ENCODE measurements at regions not wholly inside any gene's neighbourhood (a gene's known extent, or its start where the extent isn't known, plus 50 kb on each side); places are given as distances from the start of the nearest gene placed in this dataset.

DNA sequence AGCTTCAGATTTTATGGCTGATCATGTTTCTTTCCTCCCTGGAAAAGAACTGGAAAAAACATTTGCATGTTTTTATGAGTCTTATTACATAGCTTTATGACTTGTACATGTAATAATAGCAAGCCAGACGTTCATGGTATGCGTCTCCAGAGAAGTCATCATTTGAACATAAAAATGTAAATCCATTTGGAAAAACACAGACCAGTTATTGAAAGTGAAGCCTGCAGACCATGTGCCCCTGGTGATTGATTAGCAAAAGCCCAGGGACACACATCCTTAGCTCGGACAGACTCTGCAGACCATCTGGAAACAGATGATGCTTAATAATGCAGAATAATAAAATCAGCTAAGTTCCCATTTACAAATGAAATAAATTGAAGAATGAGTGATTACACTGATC, 283.1 kb downstream of the TDRD15 start:
- H3K9me3 ChIP-seq (ENCODE audit: control insufficient read depth, low read length, poor library complexity, severe bottlenecking) = no peaks in the 10 kb centered on the region
- DNase-seq (no peak), ATAC-seq (no peak)
- Mint-ChIP-seq H3K27ac (no peak overlapping the region), H3K27me3 (no peaks in the 10 kb centered on the region), H3K36me3 (ENCODE audit: low read depth) (no peaks in the 10 kb centered on the region), H3K4me3 (no peak overlapping the region), H3K4me1 (no peaks in the 10 kb centered on the region)

DNA sequence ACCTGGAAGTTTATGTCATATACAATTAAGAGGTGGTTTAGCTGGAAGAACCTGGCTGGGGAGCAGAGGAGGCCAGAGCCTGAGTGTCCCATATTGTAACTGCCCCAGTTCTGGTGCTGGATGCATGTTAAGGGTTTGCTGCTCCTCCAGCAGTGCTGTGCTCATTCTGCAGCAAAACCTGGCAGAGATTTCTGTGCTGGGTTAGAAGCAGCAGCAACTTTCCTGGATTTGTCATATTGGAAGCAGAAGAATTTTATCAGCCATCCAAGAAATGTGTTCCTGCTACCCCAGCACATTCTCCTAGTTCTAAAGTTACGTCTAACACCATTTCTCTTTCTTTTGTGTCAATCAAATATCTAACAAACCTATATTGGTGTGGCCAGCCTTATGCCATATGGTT, 284.1 kb downstream of the TDRD15 start:
- Mint-ChIP-seq H3K27me3 (no peaks in the 10 kb centered on the region), H3K36me3 (ENCODE audit: low read depth) (no peaks in the 10 kb centered on the region), H3K27ac (no peak overlapping the region), H3K4me1 (no peaks in the 10 kb centered on the region), H3K4me3 (no peak overlapping the region)
- ATAC-seq = no peak
- H3K9me3 ChIP-seq (ENCODE audit: control insufficient read depth, low read length, poor library complexity, severe bottlenecking) = no peaks in the 10 kb centered on the region
- DNase-seq = no peak

DNA sequence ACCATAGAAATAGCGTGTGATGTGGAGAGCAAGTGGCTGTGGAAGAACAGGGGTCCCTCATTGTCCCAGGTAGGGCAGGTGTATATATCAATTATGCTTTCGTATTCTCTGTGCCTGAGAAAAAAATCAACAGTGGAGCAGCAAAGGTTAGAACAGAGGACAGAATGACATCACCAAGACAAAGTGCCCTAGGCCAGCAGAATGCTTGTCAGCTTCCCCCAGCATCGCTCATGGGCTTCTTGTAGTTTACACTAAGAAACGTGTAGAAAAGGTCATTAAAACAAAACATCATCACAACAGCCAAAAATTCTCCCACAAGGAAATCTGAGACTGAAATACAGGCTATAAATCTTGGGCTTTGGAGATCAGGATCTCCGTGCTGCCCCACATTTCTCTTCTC, 288.0 kb downstream of the TDRD15 start:
- Mint-ChIP-seq H3K4me3 (no peak overlapping the region), H3K27me3 (no peaks in the 10 kb centered on the region), H3K4me1 (no peaks in the 10 kb centered on the region), H3K27ac (no peak overlapping the region), H3K36me3 (ENCODE audit: low read depth) (no peaks in the 10 kb centered on the region)
- H3K9me3 ChIP-seq (ENCODE audit: control insufficient read depth, low read length, poor library complexity, severe bottlenecking) = no peaks in the 10 kb centered on the region
- DNase-seq (no peak), ATAC-seq (no peak)

DNA sequence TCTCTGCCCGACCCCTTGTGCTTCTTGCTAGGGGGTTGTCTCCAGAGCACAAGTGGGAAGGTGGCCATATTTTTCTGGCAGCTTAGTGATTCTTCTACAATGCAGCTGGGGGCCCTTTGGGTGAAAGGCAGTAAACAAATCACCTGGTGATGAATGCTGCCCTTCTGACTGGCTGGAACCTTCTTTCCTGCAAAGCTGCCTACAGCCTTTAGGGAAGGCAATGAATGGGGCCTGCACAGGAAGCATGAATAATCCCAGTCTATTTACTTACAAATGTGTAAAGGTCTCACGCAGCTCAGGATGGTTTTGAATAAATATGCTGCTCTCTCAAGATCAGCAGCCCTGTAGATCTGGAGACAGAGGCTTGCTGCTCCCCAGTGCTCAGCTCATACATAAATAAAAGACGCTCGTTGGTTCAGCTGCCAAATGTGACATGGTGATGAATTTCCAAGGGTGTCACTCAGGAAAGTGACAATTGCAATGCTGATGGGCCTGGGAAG, 289.2 kb downstream of the TDRD15 start:
- Mint-ChIP-seq H3K4me3 (no peak overlapping the region), H3K27ac (no peak overlapping the region), H3K4me1 (no peaks in the 10 kb centered on the region), H3K36me3 (ENCODE audit: low read depth) (no peaks in the 10 kb centered on the region), H3K27me3 (no peaks in the 10 kb centered on the region)
- no peaks in the 10 kb centered on the region for H3K9me3 ChIP-seq (ENCODE audit: control insufficient read depth, low read length, poor library complexity, severe bottlenecking)
- ATAC-seq (no peak), DNase-seq (no peak)

DNA sequence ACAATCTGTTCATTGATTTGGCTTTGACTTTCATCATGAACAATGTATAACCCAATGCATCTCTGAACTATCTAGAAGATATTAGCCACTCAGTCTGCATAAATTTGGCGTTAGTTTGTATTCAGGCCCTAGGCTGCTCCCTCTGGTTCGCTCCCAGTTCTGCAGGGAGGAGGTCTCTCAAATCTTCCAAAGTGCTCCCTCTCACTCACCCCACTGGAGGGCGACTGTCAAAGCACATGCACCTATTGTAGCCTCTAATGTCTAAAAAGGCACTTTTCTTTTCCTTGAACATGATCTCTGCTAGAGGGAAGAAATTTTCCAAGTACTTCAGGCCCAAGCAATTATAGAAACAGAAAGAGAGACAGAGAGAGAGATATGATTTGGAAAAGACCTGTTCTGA, 291.5 kb downstream of the TDRD15 start:
- Mint-ChIP-seq H3K27me3 (no peaks in the 10 kb centered on the region), H3K4me3 (no peak overlapping the region), H3K4me1 (no peaks in the 10 kb centered on the region), H3K36me3 (ENCODE audit: low read depth) (no peaks in the 10 kb centered on the region), H3K27ac (no peak overlapping the region)
- H3K9me3 ChIP-seq (ENCODE audit: control insufficient read depth, low read length, poor library complexity, severe bottlenecking) = no peaks in the 10 kb centered on the region
- DNase-seq = no peak
- no peak for ATAC-seq

DNA sequence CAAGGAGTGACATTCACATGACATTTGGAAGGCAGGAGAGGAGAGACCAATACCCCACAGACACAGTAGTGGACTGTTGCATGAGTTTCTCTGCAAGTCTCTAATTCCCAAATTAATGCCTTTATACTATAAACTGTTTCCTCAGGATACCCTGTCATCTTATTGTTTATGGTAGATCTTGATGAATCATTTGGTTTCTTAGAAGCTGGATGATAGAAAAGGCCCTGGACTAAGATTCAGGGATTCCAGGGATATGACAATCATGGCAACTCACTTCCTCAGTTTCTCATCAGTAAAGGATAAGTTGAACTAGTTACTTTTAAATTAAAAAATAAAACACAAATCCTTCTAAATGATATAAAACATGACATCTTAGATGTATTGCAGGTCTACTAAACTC, 292.5 kb downstream of the TDRD15 start:
- no peaks in the 10 kb centered on the region for H3K4me1 Mint-ChIP-seq
- DNase-seq (no peak), ATAC-seq (no peak)
- no peak overlapping the region for H3K27ac Mint-ChIP-seq
- no peaks in the 10 kb centered on the region for H3K36me3 Mint-ChIP-seq (ENCODE audit: low read depth)
- no peak overlapping the region for H3K4me3 Mint-ChIP-seq
- H3K27me3 Mint-ChIP-seq = no peaks in the 10 kb centered on the region
- no peaks in the 10 kb centered on the region for H3K9me3 ChIP-seq (ENCODE audit: control insufficient read depth, low read length, poor library complexity, severe bottlenecking)

DNA sequence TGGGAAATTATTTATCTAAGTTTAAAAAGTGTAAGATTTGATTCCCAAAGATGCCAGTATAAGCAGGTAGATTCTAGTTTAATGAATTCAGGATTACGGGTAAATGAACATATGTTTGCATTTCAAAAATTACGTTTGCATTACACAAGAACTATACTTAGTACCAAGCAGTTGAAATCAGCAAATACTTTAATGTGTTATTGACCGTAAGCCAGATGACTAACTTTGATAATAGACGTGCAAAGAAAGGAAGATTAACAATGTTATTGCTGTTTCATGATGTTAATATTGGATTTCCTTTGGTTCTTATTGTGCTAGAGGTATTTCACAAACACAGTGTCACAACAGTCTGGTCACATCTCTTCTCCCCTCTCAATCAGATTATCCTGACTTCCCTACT, 294.7 kb downstream of the TDRD15 start:
- no peak for ATAC-seq

DNA sequence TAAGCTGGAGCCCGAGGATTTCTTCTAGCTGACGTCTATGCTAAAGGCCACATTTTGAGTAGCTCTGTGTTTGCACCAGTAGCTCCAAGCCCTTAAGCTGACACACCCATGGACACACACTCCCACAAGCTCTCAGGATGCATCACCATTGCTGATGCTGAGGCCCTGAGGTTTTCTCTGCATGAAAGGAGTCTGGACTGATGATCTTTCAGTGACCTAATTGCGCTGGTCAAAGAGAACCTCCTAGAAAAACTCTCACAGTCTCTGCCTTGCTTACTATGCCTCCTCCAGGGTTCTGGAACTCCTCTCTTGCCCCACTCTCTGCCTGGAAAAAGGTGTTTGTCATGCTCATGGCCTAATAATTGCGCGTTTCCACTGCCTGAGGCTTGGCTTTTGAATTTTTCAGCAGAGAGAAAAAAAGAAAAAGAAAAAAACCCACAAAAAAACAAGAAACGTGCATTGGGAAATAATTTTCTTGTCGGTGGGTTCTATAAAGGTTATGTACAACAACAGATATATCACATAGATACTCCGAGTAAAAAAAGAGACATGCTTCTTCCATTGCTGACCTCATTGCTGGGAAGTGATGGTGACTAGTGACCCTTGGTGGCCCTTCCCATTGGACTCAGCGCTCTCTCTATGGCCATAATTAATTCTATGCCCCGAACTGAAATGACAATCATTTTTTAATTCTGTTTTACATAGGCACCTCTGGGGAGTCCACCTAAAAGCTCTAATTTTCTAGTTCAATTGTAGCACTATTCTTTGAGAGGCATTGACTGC, 297.0 kb downstream of the TDRD15 start:
- ATAC-seq (no peak), DNase-seq (no peak)
- H3K27ac Mint-ChIP-seq = no peak overlapping the region
- H3K4me1 Mint-ChIP-seq = no peaks in the 10 kb centered on the region
- no peaks in the 10 kb centered on the region for H3K36me3 Mint-ChIP-seq (ENCODE audit: low read depth)
- H3K4me3 Mint-ChIP-seq = no peak overlapping the region
- no peaks in the 10 kb centered on the region for H3K9me3 ChIP-seq (ENCODE audit: control insufficient read depth, low read length, poor library complexity, severe bottlenecking)
- no peaks in the 10 kb centered on the region for H3K27me3 Mint-ChIP-seq

More for the DNA sequence above, 294.7 kb downstream of the TDRD15 start:
- no peak for DNase-seq
- Mint-ChIP-seq H3K4me3 (no peak overlapping the region), H3K36me3 (ENCODE audit: low read depth) (no peaks in the 10 kb centered on the region), H3K27ac (no peak overlapping the region), H3K27me3 (no peaks in the 10 kb centered on the region), H3K4me1 (no peaks in the 10 kb centered on the region)
- no peaks in the 10 kb centered on the region for H3K9me3 ChIP-seq (ENCODE audit: control insufficient read depth, low read length, poor library complexity, severe bottlenecking)

DNA sequence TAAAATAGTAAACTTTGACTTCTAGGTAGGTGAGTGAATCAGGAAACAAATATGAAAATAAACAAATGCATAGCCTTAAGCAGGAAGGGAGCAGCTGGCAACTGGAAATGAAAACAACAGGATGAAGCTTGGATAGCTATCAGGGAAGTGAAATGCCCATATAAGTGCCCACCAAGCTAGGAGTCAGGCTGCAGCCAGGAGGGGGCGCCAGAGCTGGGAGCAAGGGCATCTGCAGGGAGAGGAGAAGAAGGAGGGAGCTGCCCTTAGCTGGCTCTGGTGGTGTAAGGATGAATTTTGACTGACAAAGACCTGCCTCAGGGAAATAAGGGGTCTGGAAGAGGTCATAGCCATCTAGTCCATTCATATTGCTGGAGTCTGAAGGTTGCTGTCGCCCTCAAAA, 298.3 kb downstream of the TDRD15 start:
- Mint-ChIP-seq H3K36me3 (ENCODE audit: low read depth) (no peaks in the 10 kb centered on the region), H3K4me1 (no peaks in the 10 kb centered on the region), H3K27ac (no peak overlapping the region), H3K27me3 (no peaks in the 10 kb centered on the region), H3K4me3 (no peak overlapping the region)
- ATAC-seq = no peak
- H3K9me3 ChIP-seq (ENCODE audit: control insufficient read depth, low read length, poor library complexity, severe bottlenecking) = no peaks in the 10 kb centered on the region
- DNase-seq = no peak

DNA sequence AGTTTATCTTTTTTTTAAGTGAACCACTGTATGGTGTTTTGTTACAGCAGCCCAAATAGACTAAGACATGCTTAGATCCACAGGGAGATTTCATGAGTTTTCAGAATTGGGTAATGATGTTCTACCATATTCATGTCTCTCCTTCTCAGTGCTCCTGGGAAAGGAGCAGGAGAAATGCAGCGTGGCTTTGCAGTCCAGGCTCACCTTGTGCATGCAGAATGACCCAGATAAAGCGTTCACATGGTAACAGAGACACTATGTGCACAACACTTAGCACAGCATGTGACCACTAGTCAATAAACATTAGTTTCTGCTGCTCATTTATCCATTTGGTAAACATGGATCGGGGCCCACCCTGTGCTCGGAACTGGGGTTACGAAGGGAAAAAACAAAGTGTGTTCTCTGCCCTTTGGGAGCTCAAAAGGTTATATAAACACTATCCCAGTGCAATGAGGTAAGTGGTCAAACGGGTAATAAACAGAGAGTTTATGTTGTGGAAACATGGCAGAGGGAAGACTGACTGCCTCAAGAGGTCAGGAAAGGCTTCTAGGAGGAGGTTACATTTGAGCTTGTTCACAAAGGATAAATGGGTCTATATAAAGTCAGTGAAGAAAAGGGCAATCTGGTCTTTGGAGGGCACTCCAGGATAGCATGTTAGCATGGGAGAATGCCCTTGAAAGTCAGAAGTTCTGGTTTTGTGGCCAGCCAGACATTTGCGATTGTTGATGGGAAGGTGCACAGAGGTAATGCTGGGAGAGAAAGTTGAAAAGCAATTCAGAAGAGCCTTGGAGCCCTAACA, 299.2 kb downstream of the TDRD15 start:
- H3K27me3 Mint-ChIP-seq = no peaks in the 10 kb centered on the region
- DNase-seq (no peak), ATAC-seq (no peak)
- H3K4me1 Mint-ChIP-seq = no peaks in the 10 kb centered on the region
- H3K36me3 Mint-ChIP-seq (ENCODE audit: low read depth) = no peaks in the 10 kb centered on the region
- no peaks in the 10 kb centered on the region for H3K9me3 ChIP-seq (ENCODE audit: control insufficient read depth, low read length, poor library complexity, severe bottlenecking)
- H3K4me3 Mint-ChIP-seq = no peak overlapping the region
- no peak overlapping the region for H3K27ac Mint-ChIP-seq

DNA sequence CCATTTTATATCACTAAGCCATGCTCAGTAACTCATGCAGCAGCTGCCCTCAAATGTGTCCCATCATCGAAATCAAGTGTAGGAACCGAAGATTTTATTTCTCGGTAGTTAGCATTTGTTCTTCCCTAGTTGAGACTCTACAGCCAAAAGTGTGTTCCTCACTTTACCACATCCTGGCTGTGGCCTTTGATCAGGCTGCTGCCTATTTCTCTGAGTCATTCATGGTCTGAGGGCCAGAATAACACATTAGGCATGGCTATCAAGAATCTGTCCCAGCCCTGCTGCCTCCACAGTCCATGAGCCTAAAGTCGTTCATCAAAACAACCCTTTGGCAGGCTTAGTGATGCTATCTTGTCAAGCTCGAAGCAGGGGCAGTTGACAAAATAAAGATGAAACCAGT, 300.1 kb downstream of the TDRD15 start:
- Mint-ChIP-seq H3K27ac (no peak overlapping the region), H3K4me1 (no peaks in the 10 kb centered on the region), H3K4me3 (no peak overlapping the region), H3K36me3 (ENCODE audit: low read depth) (no peaks in the 10 kb centered on the region), H3K27me3 (no peaks in the 10 kb centered on the region)
- ATAC-seq = no peak
- H3K9me3 ChIP-seq (ENCODE audit: control insufficient read depth, low read length, poor library complexity, severe bottlenecking) = no peaks in the 10 kb centered on the region
- DNase-seq = no peak

DNA sequence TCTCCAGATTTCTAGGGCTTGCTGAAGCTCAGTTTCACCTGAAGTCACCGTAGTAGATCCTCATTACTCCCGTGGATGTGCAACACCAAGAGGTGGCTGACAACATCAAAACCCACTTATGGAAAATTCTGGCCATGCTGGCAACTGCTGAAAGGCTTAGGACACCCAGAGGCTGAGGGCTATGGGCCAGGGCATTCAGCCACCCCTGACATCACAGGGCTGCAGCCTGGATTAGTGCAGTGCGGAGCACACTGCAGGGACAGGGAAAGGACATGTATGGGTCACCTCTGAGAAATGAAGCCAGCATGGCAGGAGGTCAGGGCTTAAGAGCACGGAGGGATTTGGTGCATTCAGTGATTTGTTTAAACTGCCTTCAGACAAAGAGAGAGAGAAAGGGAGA, 300.6 kb downstream of the TDRD15 start:
- no peaks in the 10 kb centered on the region for H3K9me3 ChIP-seq (ENCODE audit: control insufficient read depth, low read length, poor library complexity, severe bottlenecking)
- no peaks in the 10 kb centered on the region for H3K27me3 Mint-ChIP-seq
- DNase-seq (no peak), ATAC-seq (no peak)
- H3K27ac Mint-ChIP-seq = no peak overlapping the region
- H3K36me3 Mint-ChIP-seq (ENCODE audit: low read depth) = no peaks in the 10 kb centered on the region
- H3K4me3 Mint-ChIP-seq = no peak overlapping the region
- no peaks in the 10 kb centered on the region for H3K4me1 Mint-ChIP-seq

DNA sequence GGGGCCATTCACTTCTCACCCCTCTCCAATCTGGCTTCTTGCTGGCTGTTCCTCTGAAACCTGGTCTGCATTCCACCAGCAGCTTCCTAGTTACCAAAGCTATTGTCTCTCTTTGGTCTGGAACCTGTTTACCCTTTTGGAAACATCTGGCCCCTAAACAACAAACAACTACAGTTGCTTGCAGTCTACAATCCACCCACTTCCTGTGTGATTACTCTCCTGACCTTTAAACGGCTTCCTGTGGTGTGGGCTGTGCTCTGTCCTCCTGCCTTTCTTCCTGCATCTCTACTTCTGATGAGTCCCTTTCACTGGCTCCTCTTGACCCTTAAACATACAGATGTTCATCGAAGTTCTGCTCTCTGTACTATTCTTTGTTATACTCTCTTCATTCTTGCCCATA, 303.8 kb downstream of the TDRD15 start:
- DNase-seq (no peak), ATAC-seq (no peak)
- no peak overlapping the region for H3K4me3 Mint-ChIP-seq
- no peaks in the 10 kb centered on the region for H3K9me3 ChIP-seq (ENCODE audit: control insufficient read depth, low read length, poor library complexity, severe bottlenecking)
- H3K36me3 Mint-ChIP-seq (ENCODE audit: low read depth) = no peaks in the 10 kb centered on the region
- no peaks in the 10 kb centered on the region for H3K27me3 Mint-ChIP-seq
- no peak overlapping the region for H3K27ac Mint-ChIP-seq
- no peaks in the 10 kb centered on the region for H3K4me1 Mint-ChIP-seq

DNA sequence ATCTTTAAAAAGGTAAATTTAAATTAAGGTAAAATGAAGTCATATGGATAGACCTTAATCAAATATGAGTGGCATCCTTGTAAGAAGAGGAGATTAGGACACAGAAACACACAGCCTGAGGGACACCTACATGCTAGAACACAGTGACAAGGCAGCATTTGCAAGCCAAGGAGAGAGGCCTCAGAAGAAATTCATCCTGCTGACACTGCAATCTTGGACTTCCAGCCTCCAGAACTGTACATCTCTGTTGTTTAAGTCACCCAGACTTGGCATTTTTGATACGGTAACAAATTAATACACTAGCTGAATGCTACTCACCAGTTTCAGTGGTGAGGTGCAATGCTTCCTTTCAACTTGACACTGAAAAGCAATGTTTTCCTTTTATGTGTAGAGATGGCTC, 305.0 kb downstream of the TDRD15 start:
- ATAC-seq (no peak), DNase-seq (no peak)
- H3K4me1 Mint-ChIP-seq = no peaks in the 10 kb centered on the region
- H3K4me3 Mint-ChIP-seq = no peak overlapping the region
- no peaks in the 10 kb centered on the region for H3K9me3 ChIP-seq (ENCODE audit: control insufficient read depth, low read length, poor library complexity, severe bottlenecking)
- no peaks in the 10 kb centered on the region for H3K36me3 Mint-ChIP-seq (ENCODE audit: low read depth)
- H3K27me3 Mint-ChIP-seq = no peaks in the 10 kb centered on the region
- no peak overlapping the region for H3K27ac Mint-ChIP-seq
